Ishikawa (cell line): ENCODE measurements at regions not wholly inside any gene's neighbourhood (a gene's known extent, or its start where the extent isn't known, plus 50 kb on each side); places are given as distances from the start of the nearest gene placed in this dataset.

Source experiments
- CEBPB ChIP-seq: IDR thresholded peaks from 2 replicates; pipeline ENCODE4 v1.6.1; 2012
- CREB1 ChIP-seq: IDR thresholded peaks from 2 replicates; pipeline ENCODE4 v1.6.1; 2012; ENCODE audit warnings: low read depth
- EP300 ChIP-seq: IDR thresholded peaks from 2 replicates; pipeline ENCODE4 v1.6.1; 2012; ENCODE audit warnings: borderline replicate concordance
- TF ChIP-seq, protein P1 (sequence below): IDR thresholded peaks from 2 replicates; pipeline ENCODE4 v1.6.1; 2012

DNA sequence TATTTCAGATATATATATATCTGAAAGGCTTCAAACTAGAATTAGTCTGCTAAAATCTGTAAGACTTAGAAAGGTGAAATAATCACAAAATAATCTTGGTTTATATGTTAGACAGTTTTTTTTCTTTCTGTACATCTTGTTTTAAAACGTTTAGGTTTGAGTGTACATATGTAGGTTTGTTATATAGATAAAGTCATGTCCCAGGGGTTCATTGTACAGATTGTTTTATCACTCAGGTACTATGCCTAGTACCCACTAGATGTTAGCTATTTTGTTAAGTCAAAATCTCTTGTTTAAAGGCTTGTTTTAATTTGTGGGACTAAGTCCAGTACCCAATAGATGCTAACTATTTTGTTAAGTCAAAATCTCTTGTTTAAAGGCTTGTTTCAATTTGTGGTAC, 1339.0 kb upstream of the CITED2 start:
- TF ChIP-seq CEBPB (no peak), EP300 (no peak), CREB1 (no peak)
- TF ChIP-seq, protein P1, sequence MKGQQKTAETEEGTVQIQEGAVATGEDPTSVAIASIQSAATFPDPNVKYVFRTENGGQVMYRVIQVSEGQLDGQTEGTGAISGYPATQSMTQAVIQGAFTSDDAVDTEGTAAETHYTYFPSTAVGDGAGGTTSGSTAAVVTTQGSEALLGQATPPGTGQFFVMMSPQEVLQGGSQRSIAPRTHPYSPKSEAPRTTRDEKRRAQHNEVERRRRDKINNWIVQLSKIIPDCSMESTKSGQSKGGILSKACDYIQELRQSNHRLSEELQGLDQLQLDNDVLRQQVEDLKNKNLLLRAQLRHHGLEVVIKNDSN, result no peak
